Transverse colon (tissue), 4 donors: ENCODE measurements at regions not wholly inside any gene's neighbourhood (a gene's known extent, or its start where the extent isn't known, plus 50 kb on each side); places are given as distances from the start of the nearest gene placed in this dataset.

Experiments
- CTCF ChIP-seq, 5 experiments: fragments of 200-600 bp in 3 of 5; fragments of 450-650 bp in 2 of 5; sonication (generic) in 3 of 5; IDR thresholded peaks; 1 replicate in 2 of 5; 2 replicates in 3 of 5; pipeline ENCODE4 v1.5.1; 2016 to 2017; ENCODE audit warnings: antibody characterized with exemption in 5 of 5, inconsistent platforms in 3 of 5, mild to moderate bottlenecking in 2 of 5, moderate library complexity in 1 of 5
- EP300 ChIP-seq: sonication (generic); formaldehyde crosslinking; IDR thresholded peaks from one replicate; pipeline ENCODE4 v1.6.1; 2017; ENCODE audit warnings: antibody characterized with exemption, low read depth
- POLR2A ChIP-seq: fragments of 450-650 bp; IDR thresholded peaks from one replicate; pipeline ENCODE4 v1.6.1; 2016; ENCODE audit warnings: antibody characterized with exemption, mild to moderate bottlenecking, moderate library complexity
- POLR2AphosphoS5 ChIP-seq, 3 donors: sonication (generic); formaldehyde crosslinking; IDR thresholded peaks; one replicate each; pipeline ENCODE4 v1.6.1; 2016; ENCODE audit warnings: antibody characterized with exemption in 3 of 3

- TF ChIP-seq CTCF (IDR thresholded peaks at IDR 0.05): no peak
- no peak for TF ChIP-seq POLR2A
- no peak for TF ChIP-seq POLR2AphosphoS5 (IDR thresholded peaks at IDR 0.05)
- TF ChIP-seq EP300: no peak
These were observed 141.3 kb upstream of the SOX2 start for GRCh38 chr3:181570472-181570871.
